ENCODE measurements at regions not wholly inside any gene's neighbourhood (a gene's known extent, or its start where the extent isn't known, plus 50 kb on each side); places are given as distances from the start of the nearest gene placed in this dataset.

GRCh38 chr14:104353221-104353920 lies 215.0 kb downstream of the KIF26A start:
- Histone ChIP-seq H3K4me1 (ENCODE audit: control insufficient read depth, insufficient read depth, low read length) (no peaks in the 10 kb centered on the region), H3K27ac (ENCODE audit: low read length) (no peak overlapping the region), H3K27me3 (ENCODE audit: control insufficient read depth, insufficient read depth, low read length) (no peaks in the 10 kb centered on the region), H3K9me3 (ENCODE audit: control insufficient read depth, insufficient read depth, low read length) (no peaks in the 10 kb centered on the region), H3K36me3 (ENCODE audit: control insufficient read depth, insufficient read depth, low read length) (no peaks in the 10 kb centered on the region), H3K4me3 (ENCODE audit: low read length) (no peak overlapping the region)
- Mint-ChIP-seq H3K9me3 (no peaks in the 10 kb centered on the region), H3K27ac (no peak overlapping the region), H3K27me3 (ENCODE audit: low read depth in 2 of 2) (no peaks in the 10 kb centered on the region), H3K4me1 (no peaks in the 10 kb centered on the region), H3K36me3 (no peaks in the 10 kb centered on the region), H3K4me3 (no peak overlapping the region)
- ATAC-seq (no peak), DNase-seq (peak in 1 of 2 donors; percentile 10)
- TF ChIP-seq CTCF (IDR thresholded peaks at IDR 0.05): no peak
- intact Hi-C loops (cut with micrococcal nuclease): no loop called here
- 87% methylated on average over 14 of the region's 14 CpGs for WGBS (ENCODE audit: insufficient coverage)

- intact Hi-C loops (cut with micrococcal nuclease): no loop called here
- WGBS (ENCODE audit: insufficient coverage): 58% methylated on average over 22 of the region's 22 CpGs
- DNase-seq (peak in 1 of 2 donors; percentile 14), ATAC-seq (no peak)
- no peaks in the 10 kb centered on the region for H3K27me3 ChIP-seq (ENCODE audit: control insufficient read depth, insufficient read depth, low read length)
- H3K36me3 ChIP-seq (ENCODE audit: control insufficient read depth, insufficient read depth, low read length): no peaks in the 10 kb centered on the region
- no peak overlapping the region for H3K27ac ChIP-seq (ENCODE audit: low read length)
- no peaks in the 10 kb centered on the region for H3K9me3 Mint-ChIP-seq
- H3K4me3 Mint-ChIP-seq: no peak overlapping the region
- TF ChIP-seq CTCF (IDR thresholded peaks at IDR 0.05): no peak
- no peaks in the 10 kb centered on the region for H3K27me3 Mint-ChIP-seq (ENCODE audit: low read depth in 2 of 2)
- H3K9me3 ChIP-seq (ENCODE audit: control insufficient read depth, insufficient read depth, low read length): no peaks in the 10 kb centered on the region
- H3K36me3 Mint-ChIP-seq: no peaks in the 10 kb centered on the region
- no peak overlapping the region for H3K27ac Mint-ChIP-seq
- H3K4me3 ChIP-seq (ENCODE audit: low read length): no peak overlapping the region
- no peaks in the 10 kb centered on the region for H3K4me1 ChIP-seq (ENCODE audit: control insufficient read depth, insufficient read depth, low read length)
- H3K4me1 Mint-ChIP-seq: no peaks in the 10 kb centered on the region
These were observed 215.7 kb downstream of the KIF26A start for GRCh38 chr14:104353921-104354701.

- no peak overlapping the region for H3K4me3 ChIP-seq (ENCODE audit: low read length)
- Mint-ChIP-seq H3K4me1 (no peaks in the 10 kb centered on the region), H3K9me3 (no peaks in the 10 kb centered on the region), H3K4me3 (no peak overlapping the region), H3K27me3 (ENCODE audit: low read depth in 2 of 2) (no peaks in the 10 kb centered on the region), H3K36me3 (no peaks in the 10 kb centered on the region), H3K27ac (no peak overlapping the region)
- H3K9me3 ChIP-seq (ENCODE audit: control insufficient read depth, insufficient read depth, low read length): no peaks in the 10 kb centered on the region
- ATAC-seq (no peak), DNase-seq (peak in 1 of 2 donors; percentile 12)
- no peaks in the 10 kb centered on the region for H3K36me3 ChIP-seq (ENCODE audit: control insufficient read depth, insufficient read depth, low read length)
- TF ChIP-seq CTCF (IDR thresholded peaks at IDR 0.05): no peak
- no peaks in the 10 kb centered on the region for H3K27me3 ChIP-seq (ENCODE audit: control insufficient read depth, insufficient read depth, low read length)
- no peaks in the 10 kb centered on the region for H3K4me1 ChIP-seq (ENCODE audit: control insufficient read depth, insufficient read depth, low read length)
- intact Hi-C loops (cut with micrococcal nuclease): no loop called here
- H3K27ac ChIP-seq (ENCODE audit: low read length): no peak overlapping the region
- 87% methylated on average over 23 of the region's 23 CpGs for WGBS (ENCODE audit: insufficient coverage)
These were observed 217.0 kb downstream of the KIF26A start for GRCh38 chr14:104355101-104356019.
